MV-4-11 (cell line): ENCODE measurements at regions not wholly inside any gene's neighbourhood (a gene's known extent, or its start where the extent isn't known, plus 50 kb on each side); places are given as distances from the start of the nearest gene placed in this dataset.

ENCODE experiments used
- DNase-seq: peaks from one replicate; lab custom pipeline; 2025; lab: John Stamatoyannopoulos, UW

DNA sequence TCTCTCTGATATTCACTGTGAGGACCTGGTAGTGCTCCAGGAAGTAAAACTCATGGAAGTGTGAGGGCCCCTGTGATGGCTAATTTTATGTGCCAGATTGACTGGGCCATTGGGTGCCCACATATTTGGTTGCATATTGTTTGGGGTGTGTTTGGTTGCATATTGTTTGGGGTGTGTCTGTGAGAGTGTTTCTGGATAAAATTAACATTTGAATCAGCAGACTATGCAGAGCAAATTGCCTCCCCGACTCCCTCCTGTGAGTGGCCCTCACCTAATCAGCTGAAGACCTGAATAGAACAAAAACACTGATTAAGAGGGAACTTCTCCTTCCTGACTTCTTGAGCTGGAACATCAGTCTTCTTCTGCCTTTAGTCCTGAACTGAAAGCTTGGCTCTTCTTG lies 173.3 kb upstream of the LINC00305 start:
- no peak for DNase-seq

DNA sequence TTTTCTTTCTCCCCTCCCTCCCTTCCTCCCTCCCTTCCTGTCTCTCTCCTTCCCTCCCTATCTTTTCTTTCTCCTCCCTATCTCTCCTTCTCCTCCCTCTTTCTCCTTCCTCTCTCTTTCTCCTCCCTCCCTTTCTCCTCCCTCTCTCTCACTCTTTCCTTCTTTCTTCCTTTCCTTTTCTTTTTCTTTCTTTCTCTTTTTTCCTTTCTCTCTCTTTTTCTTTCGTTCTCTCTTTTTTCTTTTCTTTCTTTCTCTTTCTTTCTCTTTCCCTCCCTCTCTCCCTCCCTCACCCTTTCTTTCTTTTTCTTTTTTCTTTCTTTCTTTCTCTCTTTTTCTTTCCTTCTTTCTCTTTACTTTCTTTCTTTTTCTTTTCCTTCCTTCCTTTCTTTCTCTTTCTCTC lies 169.7 kb upstream of the LINC00305 start:
- DNase-seq, result no peak

DNA sequence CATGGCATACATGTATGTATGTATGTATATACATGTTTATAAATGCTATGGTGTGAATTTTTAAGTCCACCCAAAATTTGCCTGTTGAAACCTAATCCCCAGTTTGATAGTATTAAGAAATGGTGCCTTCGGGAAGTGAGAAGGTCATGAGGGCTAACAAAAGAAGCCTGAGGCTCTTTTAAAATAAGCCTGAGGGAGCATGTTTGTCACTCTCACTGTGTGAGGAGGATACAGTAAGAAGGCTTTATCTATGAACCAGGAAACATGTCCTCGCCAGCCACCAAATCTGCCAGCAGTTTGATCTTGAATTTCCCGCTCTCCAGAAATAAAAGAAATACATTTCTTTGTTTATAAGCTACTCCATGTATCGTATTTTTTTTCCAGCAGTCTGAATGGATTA lies 163.0 kb upstream of the LINC00305 start:
- no peak for DNase-seq

DNA sequence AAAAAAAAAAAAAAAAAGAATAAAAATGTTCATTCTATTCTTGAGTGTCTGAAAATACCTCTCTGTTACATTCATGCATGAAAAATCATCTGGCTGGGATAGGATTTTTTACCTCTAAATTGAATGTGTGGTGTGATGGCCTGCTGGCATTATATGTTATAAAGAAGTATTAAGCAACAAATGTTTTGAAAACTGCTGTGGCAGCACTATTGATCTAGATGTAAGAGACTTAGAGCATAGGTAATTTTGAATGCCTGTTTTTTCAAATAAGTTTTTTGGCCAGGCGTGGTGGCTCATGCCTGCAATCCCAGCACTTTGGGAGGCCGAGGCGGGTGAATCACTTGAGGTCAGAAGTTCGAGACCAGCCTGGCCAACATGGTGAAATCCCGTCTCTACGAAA lies 147.0 kb upstream of the LINC00305 start:
- DNase-seq, result no peak

DNA sequence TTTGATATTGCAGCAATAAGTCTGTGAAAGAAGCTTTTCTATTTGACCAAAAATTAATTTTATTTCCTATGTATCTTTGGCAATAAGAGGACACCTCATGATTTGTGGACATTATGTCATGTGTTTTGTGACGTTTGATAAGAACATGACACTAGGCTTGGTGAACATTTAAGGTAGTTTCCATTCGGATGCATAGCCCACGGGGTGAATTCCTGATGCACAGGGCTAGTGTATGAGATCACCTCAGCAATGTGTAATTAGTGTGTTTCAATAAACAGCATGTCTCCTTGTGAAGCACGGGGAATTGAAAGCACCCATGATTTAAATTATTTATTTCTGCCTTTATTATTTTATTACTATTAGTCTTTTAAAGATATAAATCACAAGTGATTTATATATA lies 146.1 kb upstream of the LINC00305 start:
- no peak for DNase-seq

DNA sequence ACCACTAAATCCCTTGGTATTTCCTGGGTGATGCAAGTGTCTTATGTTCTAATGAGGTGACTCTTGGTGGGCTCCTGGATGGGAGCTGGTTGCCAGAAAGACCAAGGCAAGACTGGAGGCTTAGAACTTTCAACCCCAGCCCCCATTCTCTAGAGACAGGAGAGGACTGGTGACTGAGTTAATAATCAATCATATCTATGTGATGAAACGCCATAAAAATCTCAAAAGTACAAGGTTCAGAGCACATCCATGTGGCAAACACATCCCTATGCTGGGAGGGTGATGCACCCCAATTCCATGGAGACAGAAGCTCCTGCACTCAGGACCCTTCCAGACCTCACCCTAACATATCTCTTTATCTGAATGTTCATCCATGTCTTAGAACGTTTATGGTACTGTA lies 139.5 kb upstream of the LINC00305 start:
- no peak for DNase-seq

DNA sequence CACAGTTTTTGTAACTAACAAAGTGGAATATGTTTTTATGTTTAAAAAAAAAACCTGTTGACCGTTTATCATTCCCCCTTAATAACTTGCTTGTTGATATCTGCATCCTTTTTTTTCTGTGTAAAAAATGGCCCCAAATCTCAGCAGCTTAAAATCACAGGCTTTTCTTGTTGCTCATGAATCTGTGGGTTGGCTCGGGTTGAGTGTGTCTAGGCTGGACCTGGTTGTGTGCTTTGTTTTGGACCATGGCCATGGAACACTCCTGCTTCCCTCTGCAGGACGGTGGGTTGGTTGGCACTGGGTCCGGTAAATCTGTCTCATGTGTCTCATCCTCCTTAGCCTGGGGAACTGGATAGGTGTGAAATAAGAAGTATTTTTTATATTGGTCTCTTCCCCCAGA lies 139.0 kb upstream of the LINC00305 start:
- no peak for DNase-seq

DNA sequence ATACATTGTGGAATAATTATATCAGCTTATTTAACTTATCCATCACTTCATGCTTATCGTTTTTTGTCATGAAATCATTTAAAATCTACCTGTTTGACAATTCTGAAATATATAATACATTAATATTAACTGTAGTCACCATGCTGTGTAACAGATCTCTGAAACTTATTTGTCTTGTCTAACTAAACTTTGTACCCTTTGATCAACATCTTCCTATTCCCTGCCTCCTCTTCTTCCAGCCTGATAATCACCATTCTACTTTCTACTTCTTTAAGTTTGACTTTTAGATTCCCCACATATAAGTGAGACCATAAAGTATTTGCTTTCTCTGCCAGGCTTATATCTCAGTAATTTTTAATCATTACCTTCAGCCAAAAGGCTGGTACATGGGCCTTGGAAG lies 134.2 kb upstream of the LINC00305 start:
- no peak for DNase-seq

DNA sequence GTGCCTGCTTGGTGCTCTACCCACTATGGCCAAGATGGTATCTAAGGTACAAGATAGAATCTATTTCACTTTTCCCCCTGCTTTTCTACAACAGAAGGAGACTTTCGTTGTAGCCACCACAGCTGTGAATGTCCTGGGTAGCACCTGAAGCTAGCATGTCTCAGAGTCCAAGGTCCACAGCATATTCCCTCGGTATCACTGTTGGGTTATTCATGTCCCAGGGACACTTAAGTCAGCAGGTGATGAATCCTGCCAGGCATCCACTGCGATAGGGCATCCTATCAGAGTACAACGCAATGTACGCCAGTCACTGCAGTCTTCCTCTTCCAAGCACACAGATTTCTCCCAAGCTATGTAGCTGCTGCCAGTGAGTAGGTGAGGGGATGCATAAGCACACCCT lies 129.1 kb upstream of the LINC00305 start:
- DNase-seq, result no peak

DNA sequence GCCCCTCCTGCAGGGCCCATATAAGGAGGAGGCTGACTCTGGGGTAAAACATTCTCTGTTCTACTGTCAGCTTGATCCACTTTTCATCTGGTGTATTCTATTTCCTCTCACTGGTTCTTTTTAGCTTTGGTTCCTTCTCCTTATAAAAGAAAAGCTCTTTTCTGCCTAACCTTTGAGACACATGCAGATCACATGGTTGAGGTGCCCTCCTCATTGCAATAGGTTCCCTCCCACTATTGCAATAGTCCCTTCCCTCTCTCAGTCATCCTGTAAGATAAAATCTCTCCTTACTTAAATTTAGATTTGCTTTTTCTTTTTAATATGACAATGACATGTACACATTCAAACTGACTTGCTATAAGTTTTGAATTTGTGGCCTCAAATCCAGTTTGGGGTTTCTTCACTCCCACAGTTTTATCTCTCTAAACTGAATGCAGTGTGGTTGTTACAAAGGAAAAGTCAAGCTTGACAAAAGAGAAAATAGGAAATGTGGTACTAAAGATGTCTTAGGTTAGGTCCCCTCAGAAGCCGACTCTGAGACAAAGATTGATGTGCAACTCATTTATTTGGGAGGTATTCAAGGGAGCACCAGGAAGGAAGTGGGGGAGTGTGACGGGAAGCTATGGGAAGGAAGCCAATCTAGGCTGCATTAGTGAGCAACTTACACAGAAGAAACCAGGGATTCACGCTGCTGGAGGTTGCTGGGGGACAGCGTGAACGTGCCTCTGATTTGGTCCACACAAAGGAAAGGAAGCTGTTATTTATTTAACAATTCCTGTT lies 127.6 kb upstream of the LINC00305 start:
- no peak for DNase-seq

DNA sequence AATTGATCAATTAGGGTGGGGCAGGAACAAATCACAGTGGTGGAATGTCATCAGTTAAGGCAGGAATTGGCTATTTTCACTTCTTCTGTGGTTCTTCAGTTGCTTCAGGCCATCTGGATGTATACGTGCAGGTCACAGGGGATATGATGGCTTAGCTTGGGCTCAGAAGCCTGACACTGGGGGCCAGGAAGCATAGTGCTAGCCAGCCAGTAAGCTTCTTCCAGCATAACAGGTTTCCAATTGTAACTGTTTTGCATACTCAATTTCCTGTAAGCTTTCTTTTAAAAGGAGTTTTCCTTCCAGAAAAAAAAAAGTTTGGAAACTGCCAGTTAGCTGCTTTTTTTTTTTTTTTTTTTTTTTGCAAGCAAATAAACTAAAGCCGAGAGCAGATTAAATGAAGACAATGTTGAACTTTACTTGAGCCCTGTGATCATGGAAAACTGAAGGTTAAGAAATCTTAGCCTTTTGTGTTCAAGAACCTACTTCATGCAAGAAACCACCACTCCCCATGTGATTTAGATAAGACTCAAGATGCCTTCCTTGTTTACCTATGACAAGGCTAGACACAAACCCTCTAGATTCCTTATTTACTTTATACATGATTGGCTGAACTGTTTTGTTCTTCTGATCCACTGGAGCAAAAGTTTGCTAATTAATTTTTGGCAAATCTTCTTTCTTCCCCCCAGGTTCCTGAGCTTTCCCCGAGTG lies 126.9 kb upstream of the LINC00305 start:
- no peak for DNase-seq

DNA sequence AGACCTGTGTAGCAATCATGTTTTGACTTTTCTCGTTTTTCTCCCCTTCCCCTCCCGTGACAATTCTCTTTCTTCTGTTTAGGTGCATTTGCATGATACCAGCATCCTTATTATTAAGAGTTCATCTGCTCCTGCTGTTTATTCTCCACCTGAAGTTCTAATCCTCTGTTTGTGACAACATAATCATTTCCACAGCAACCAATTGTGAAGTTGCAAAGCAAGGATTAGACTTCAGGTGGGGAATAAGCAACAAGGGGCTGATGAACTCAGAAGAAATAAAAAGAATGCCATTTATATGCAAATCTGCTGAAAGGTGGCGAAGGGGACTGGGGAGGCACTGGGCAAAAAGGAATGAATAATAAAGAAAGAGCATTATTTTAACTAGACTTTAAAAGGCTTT lies 124.8 kb upstream of the LINC00305 start:
- DNase-seq, result no peak

DNA sequence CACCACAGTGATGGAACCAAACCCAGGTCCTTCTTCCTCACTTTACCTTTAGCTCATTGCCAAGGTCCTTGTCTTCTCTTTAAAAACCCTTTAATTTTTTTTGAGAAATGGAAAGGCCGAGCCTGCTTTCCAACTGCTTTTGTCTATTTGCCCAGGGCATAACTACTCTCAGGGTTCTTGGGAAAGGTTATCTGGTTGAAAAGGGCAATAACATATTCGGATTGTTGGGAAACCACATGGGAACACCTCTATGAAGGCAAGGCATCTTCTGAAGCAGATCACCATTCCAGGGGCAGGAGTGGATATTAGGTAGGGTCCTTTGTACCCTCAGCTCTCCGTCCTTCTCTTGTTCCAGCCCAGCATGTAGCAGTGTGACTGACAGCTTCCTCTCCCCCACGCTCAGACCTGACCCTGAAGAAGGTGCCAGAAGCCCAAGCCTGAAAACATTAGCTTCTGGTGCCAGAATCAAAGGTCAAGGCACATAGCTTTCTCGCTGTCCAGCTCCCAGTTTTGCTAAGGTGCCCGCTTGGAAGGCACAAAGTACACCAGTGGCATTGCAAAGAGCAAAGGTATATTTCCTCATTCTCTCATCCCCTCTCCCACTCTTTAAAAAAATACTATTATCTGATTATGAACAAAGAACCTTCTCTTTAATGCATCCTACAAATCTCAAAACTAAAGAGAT lies 123.2 kb upstream of the LINC00305 start:
- DNase-seq, result no peak

DNA sequence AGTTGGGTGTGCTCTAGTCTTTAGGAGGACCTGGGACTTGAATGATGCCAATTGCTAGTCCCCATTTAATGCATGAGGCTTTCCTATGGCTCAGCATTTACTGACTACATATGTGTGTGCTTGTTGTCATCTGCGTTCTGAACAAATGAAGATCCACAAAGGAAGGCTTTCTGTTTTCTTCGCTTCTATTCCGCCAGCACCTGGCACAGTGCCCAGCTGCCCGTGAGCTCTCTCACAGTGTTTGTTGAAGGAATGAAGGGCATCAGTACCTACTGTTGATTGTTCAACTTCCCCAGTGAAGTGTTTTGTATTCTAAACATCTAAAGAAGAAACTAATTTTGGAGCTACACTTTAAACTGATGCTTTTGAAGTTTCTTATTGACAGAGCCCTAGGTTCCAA lies 122.4 kb upstream of the LINC00305 start:
- no peak for DNase-seq

DNA sequence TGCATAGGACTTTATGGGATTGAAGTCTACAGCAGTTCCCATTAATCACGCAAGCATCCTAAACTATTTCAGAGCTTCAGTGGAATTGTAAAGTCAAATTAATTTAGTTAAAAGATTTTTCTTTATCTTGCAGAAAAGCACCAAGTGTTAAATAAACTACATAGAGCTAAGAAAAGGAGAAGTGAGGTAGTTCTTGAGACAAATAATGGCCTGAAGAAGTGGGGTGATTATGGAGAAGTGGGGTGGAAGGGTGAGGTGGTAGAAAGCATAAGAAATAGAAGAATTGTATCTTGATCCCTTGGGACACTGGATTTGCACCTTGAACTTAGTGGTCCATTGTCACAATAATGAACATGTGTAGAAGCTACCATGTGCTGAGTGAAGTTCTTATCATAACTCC lies 121.7 kb upstream of the LINC00305 start:
- DNase-seq, result no peak

DNA sequence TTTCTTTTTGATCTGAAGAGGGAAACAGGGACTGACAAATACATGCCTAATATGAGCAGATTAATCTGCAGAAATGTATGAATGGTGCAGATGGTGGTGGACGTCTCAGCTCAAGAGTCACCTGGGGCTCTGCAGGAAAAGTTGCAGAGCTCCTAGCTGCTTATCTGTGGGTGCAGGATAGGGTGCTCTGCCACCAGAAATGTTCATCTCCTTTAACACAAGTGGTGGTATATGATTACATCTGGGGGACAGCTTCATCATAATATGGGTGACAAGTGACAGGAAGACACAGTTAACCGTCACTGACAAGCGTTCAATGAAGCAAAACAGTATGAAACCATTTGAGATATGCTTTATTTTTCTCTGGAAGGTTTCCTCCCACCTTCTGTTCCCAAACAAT lies 121.2 kb upstream of the LINC00305 start:
- no peak for DNase-seq

DNA sequence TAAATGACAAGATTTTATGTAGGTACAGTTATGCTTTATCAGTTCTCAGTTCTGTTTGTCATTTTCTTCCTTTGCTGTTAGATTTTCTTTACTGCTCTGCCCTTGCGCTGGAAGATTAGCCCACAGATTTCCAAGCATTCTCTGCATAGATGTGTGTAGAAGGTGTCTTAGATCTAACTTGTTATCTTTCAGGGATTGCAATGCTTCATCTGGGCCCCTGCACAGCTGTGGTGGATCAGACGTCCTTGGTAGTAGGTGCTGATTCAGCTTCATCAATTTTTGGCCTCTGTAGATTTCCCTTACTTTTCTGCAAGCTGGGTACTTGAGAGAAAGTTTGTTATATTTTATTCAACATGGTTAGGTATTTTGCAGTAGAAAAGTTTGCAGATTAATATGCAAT lies 115.3 kb upstream of the LINC00305 start:
- no peak for DNase-seq

DNA sequence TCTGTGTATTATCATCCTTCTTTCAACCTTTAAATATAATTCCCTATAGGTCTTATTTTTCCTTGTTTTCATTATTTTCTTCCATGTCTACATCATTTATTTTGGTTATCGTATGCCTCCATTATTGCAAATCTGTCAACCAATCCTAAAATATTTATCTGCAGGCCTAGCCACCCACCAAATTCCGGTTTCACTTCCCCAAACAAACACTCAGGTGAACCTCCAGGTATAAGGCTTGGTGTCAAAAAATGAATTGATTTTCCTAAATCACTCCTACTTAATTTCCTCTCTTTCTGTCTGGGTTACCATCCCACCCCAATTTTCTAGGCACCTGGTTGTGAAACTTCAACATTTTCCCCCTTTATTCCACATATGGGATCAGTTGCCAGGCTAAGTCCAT lies 111.9 kb upstream of the LINC00305 start:
- DNase-seq, result no peak

DNA sequence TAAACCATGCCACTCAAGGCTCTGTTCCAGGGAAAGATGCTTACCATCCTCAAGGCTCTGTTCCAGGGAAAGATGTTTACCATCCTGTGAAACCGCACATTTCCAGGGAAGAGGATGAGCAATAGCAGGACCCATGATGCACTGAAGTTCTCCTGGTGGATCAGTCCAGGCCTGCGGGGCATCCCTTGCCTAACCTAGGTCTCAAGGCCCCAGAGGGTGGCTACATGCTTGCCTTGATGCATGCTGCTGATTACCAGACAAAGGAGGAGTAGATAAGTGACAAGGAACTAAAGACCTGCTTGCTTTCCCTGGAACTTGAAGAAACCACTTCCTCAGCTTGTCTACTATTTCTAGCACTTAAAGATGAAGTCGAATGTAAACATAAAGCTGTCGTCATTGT lies 111.0 kb upstream of the LINC00305 start:
- DNase-seq, result no peak

DNA sequence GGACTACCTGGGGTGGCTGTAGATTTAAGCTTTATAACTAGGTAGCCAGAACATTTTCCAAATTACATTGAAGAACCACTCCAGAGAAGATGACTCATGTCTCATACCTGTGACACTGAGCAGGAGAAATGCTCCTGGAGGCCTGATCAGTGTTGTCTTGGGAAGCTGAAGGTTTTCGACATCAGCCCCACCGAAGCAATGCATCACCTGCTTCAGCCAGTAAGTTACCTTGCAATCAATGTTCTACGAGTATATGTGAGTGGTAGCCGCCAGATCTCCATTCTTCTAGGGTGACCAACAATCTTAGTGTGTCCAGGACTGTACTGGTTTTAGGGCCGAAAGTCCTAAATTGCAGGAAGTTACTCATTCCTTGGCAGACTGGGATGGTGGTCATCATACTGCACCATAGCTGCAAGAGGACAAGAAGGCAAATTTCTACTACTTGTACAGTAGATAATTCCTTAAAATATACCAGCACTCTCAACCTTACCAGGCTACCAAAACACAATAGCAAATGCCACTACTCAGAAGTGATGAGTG lies 109.3 kb upstream of the LINC00305 start:
- no peak for DNase-seq

DNA sequence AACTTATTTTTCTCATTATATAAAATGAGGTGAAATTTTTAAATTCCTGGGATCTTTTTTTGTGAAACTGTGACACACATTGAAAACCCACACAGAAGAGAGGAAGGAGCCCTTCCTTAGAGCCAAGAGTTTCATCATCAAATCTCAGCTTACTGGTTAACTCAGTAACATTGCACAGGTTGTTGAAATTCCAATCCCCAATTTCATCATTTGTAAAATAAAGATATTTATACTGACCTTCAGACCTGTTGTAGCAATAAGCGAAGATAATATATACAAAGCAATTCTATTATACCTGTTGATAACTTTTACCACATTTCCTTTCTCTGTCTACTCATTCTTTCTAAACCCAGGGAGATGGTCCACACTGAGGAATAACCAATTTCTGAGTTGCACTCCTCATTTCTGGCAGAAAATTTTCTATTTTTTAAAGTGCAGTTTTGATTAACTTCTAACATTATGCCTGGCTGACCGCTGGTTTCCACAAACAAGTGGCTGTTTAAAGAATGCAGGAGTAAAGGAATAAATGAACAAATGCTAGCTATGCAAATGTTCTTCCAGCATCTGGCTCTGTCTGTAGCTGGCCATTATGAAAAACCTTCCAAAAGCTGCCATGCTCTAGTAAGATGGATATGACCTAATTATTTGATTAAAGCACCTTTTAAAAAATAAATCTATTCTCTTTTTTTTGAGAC lies 105.7 kb upstream of the LINC00305 start:
- no peak for DNase-seq

DNA sequence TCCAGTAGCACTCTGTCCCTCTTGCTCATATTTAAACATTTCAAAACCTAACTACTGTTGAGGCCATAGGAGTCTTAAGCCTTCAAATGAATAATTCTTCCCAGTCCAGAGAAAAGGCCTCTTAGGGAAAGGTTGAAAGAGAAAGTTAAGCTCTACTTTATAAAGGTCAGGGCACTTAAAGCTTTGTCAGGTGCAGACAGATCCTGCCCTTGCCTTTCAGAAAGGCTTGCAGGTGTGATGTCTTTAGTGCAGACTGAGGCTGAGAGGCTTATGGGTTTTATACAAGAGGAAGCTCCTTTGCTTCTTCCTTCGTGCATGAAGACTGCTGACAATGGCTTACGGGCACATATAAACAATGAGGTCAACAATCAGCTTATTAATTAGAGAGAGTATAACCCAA lies 105.0 kb upstream of the LINC00305 start:
- no peak for DNase-seq
